Choroid plexus epithelial cell (primary cell): ENCODE measurements at regions not wholly inside any gene's neighbourhood (a gene's known extent, or its start where the extent isn't known, plus 50 kb on each side); places are given as distances from the start of the nearest gene placed in this dataset.

Experiments used
- DNase-seq: peaks from one replicate; pipeline ENCODE4 v3.0.0-alpha.2; 2010; ENCODE audit warnings: low read depth
- H3K4me3 ChIP-seq: 2 replicates; pipeline ENCODE4 v1.5.1; 2011; ENCODE audit warnings: low read depth, mild to moderate bottlenecking, control low read depth, low read length, moderate library complexity
- CTCF ChIP-seq: conservative IDR thresholded peaks from 2 replicates; pipeline ENCODE4 v1.5.1; 2011; ENCODE audit warnings: low read depth, mild to moderate bottlenecking, control low read depth, inconsistent platforms, low read length, moderate library complexity

GRCh38 chr15:70584838-70585706 is 178.3 kb downstream of the UACA start:
- DNase-seq, result peak; percentile 43
- peak overlapping the region; percentile 43 for H3K4me3 ChIP-seq
- TF ChIP-seq CTCF, result peak; percentile 47

- TF ChIP-seq CTCF, result no peak
- no peak for DNase-seq
- no peak overlapping the region for H3K4me3 ChIP-seq
These were observed 178.9 kb downstream of the UACA start for GRCh38 chr15:70584441-70584837.

GRCh38 chr15:70583006-70583405 is 180.4 kb downstream of the UACA start:
- DNase-seq, result no peak
- no peak for TF ChIP-seq CTCF
- no peak overlapping the region for H3K4me3 ChIP-seq

GRCh38 chr15:70582143-70582945 is 181.0 kb downstream of the UACA start:
- no peak overlapping the region for H3K4me3 ChIP-seq
- TF ChIP-seq CTCF, result no peak
- DNase-seq, result peak; percentile 79

GRCh38 chr15:70580958-70581357 is 182.4 kb downstream of the UACA start:
- no peak for DNase-seq
- H3K4me3 ChIP-seq, result no peak overlapping the region
- no peak for TF ChIP-seq CTCF

- no peak overlapping the region for H3K4me3 ChIP-seq
- DNase-seq, result no peak
- TF ChIP-seq CTCF, result no peak
These were observed 183.1 kb downstream of the UACA start for GRCh38 chr15:70580286-70580685.

GRCh38 chr15:70579766-70580165 is 183.6 kb downstream of the UACA start:
- no peak overlapping the region for H3K4me3 ChIP-seq
- TF ChIP-seq CTCF, result no peak
- DNase-seq, result no peak
